Ascending aorta (tissue), 2 donors: ENCODE measurements at regions not wholly inside any gene's neighbourhood (a gene's known extent, or its start where the extent isn't known, plus 50 kb on each side); places are given as distances from the start of the nearest gene placed in this dataset.

Experiments used
- DNase-seq, 2 donors: peaks; one replicate each; pipeline ENCODE4 v3.0.0-alpha.2; 2019; ENCODE audit warnings: low spot score in 2 of 2
- H3K27ac ChIP-seq, 2 donors: fragments of 200-600 bp; sonication (generic); one replicate each; pipeline ENCODE4 v1.5.1; 2016 to 2017; ENCODE audit warnings: mild to moderate bottlenecking in 1 of 2
- H3K27me3 ChIP-seq: fragments of 200-600 bp; sonication (generic); one replicate; pipeline ENCODE4 v1.5.1; 2017
- H3K36me3 ChIP-seq, 2 donors: fragments of 200-600 bp; sonication (generic); one replicate each; pipeline ENCODE4 v1.5.1; 2016
- H3K4me1 ChIP-seq, 2 donors: fragments of 200-600 bp; sonication (generic); one replicate each; pipeline ENCODE4 v1.5.1; 2016 to 2017; ENCODE audit warnings: mild to moderate bottlenecking in 1 of 2
- H3K4me3 ChIP-seq, 2 donors: fragments of 200-600 bp; sonication (generic); one replicate each; pipeline ENCODE4 v1.5.1; 2016 to 2017; ENCODE audit warnings: mild to moderate bottlenecking in 1 of 2
- H3K9me3 ChIP-seq, 2 donors: fragments of 200-600 bp; sonication (generic); one replicate each; pipeline ENCODE4 v1.5.1; 2016
- CTCF ChIP-seq, 3 experiments: fragments of 200-600 bp in 2 of 3; fragments of 450-650 bp in 1 of 3; sonication (generic) in 2 of 3; IDR thresholded peaks; one replicate each; pipeline ENCODE4 v1.5.1; 2016 to 2019; ENCODE audit warnings: antibody characterized with exemption in 3 of 3, mild to moderate bottlenecking in 1 of 3, moderate library complexity in 1 of 3
- intact Hi-C: fragments of 100-400 bp; cut with DNase I; formaldehyde crosslinking; loops from one replicate; pipeline ENCODE4 v1.15.1; 2023

- no peak for DNase-seq
- Histone ChIP-seq H3K4me3 (no peak overlapping the region), H3K27ac (no peak overlapping the region)
These were observed 220.6 kb downstream of the ADRA2A start for GRCh38 chr10:111297351-111297848.

GRCh38 chr10:111298031-111298430 is 221.2 kb downstream of the ADRA2A start:
- Histone ChIP-seq H3K9me3 (no peaks in the 10 kb centered on the region), H3K4me1 (no peaks in the 10 kb centered on the region), H3K36me3 (no peaks in the 10 kb centered on the region), H3K27me3 (no peaks in the 10 kb centered on the region), H3K27ac (no peak overlapping the region), H3K4me3 (no peak overlapping the region)
- no peak for DNase-seq
- TF ChIP-seq CTCF (IDR thresholded peaks at IDR 0.05): no peak
- intact Hi-C loops: no loop called here

More at GRCh38 chr10:111297351-111297848, 220.6 kb downstream of the ADRA2A start:
- H3K36me3 ChIP-seq: no peaks in the 10 kb centered on the region
- H3K4me1 ChIP-seq: no peaks in the 10 kb centered on the region
- intact Hi-C loops: no loop called here
- H3K27me3 ChIP-seq: no peaks in the 10 kb centered on the region
- TF ChIP-seq CTCF (IDR thresholded peaks at IDR 0.05): no peak
- no peaks in the 10 kb centered on the region for H3K9me3 ChIP-seq

- no peaks in the 10 kb centered on the region for H3K9me3 ChIP-seq
- no peak for TF ChIP-seq CTCF (IDR thresholded peaks at IDR 0.05)
- H3K27me3 ChIP-seq: no peaks in the 10 kb centered on the region
- no peaks in the 10 kb centered on the region for H3K4me1 ChIP-seq
- no peak overlapping the region for H3K27ac ChIP-seq
- no peak overlapping the region for H3K4me3 ChIP-seq
- no peak for DNase-seq
- no peaks in the 10 kb centered on the region for H3K36me3 ChIP-seq
- intact Hi-C loops: no loop called here
These were observed 222.2 kb downstream of the ADRA2A start for GRCh38 chr10:111299037-111299436.

GRCh38 chr10:111303887-111304286 is 227.1 kb downstream of the ADRA2A start:
- intact Hi-C loops: no loop called here
- DNase-seq: no peak
- Histone ChIP-seq H3K36me3 (no peaks in the 10 kb centered on the region), H3K4me1 (no peaks in the 10 kb centered on the region), H3K9me3 (no peaks in the 10 kb centered on the region), H3K27me3 (no peaks in the 10 kb centered on the region), H3K4me3 (no peak overlapping the region), H3K27ac (no peak overlapping the region)
- TF ChIP-seq CTCF (IDR thresholded peaks at IDR 0.05): no peak

- no peak for TF ChIP-seq CTCF (IDR thresholded peaks at IDR 0.05)
- no peaks in the 10 kb centered on the region for H3K9me3 ChIP-seq
- no peak for DNase-seq
- H3K36me3 ChIP-seq: no peaks in the 10 kb centered on the region
- H3K4me1 ChIP-seq: no peaks in the 10 kb centered on the region
- H3K4me3 ChIP-seq: peak overlapping the region in 1 of 2 donors; percentile 16
- intact Hi-C loops: no loop called here
- no peak overlapping the region for H3K27ac ChIP-seq
- H3K27me3 ChIP-seq: no peaks in the 10 kb centered on the region
These were observed 239.9 kb downstream of the ADRA2A start for GRCh38 chr10:111316722-111317212.

GRCh38 chr10:111319866-111320265 is 243.0 kb downstream of the ADRA2A start:
- no peak for TF ChIP-seq CTCF (IDR thresholded peaks at IDR 0.05)

More at GRCh38 chr10:111319866-111320265, 243.0 kb downstream of the ADRA2A start:
- Histone ChIP-seq H3K9me3 (no peaks in the 10 kb centered on the region), H3K4me1 (no peaks in the 10 kb centered on the region), H3K27ac (no peak overlapping the region), H3K4me3 (no peak overlapping the region), H3K36me3 (no peaks in the 10 kb centered on the region), H3K27me3 (no peaks in the 10 kb centered on the region)
- intact Hi-C loops: no loop called here
- DNase-seq: no peak
